Effector memory CD4-positive, alpha-beta T cell (primary cell): ENCODE measurements at regions not wholly inside any gene's neighbourhood (a gene's known extent, or its start where the extent isn't known, plus 50 kb on each side); places are given as distances from the start of the nearest gene placed in this dataset.
A peak's percentile ranks its signal among the peaks of the same experiment; 100 is the strongest.

Source experiments
- DNase-seq, 3 donors: peaks; one replicate each; pipeline ENCODE4 v3.0.0-alpha.2; 2020
- H3K27ac ChIP-seq: 2 replicates; pipeline ENCODE4 v1.7.0; 2013; ENCODE audit warnings: mild to moderate bottlenecking, low read length, moderate library complexity; ENCODE audit not compliant: insufficient read depth, poor library complexity, severe bottlenecking
- H3K27me3 ChIP-seq: replicated peaks from 2 replicates; pipeline ENCODE4 v1.7.0; 2013; ENCODE audit warnings: mild to moderate bottlenecking, low read length; ENCODE audit not compliant: insufficient read depth, control insufficient read depth, poor library complexity, severe bottlenecking
- H3K36me3 ChIP-seq: 2 replicates; pipeline ENCODE4 v1.7.0; 2013; ENCODE audit warnings: mild to moderate bottlenecking, low read length, moderate library complexity; ENCODE audit not compliant: control insufficient read depth, insufficient read depth
- H3K4me1 ChIP-seq: 2 replicates; pipeline ENCODE4 v1.7.0; 2013; ENCODE audit warnings: low read length, mild to moderate bottlenecking; ENCODE audit not compliant: control insufficient read depth, insufficient read depth, poor library complexity, severe bottlenecking
- H3K4me3 ChIP-seq: 2 replicates; pipeline ENCODE4 v1.7.0; 2013; ENCODE audit warnings: low read length, low read depth, mild to moderate bottlenecking; ENCODE audit not compliant: insufficient read depth, poor library complexity, severe bottlenecking
- H3K9me3 ChIP-seq: 2 replicates; pipeline ENCODE4 v1.7.0; 2013; ENCODE audit warnings: mild to moderate bottlenecking, low read length, moderate library complexity; ENCODE audit not compliant: control insufficient read depth

GRCh38 chr10:100612601-100613595 is 77.2 kb downstream of the HIF1AN start:
- H3K27ac ChIP-seq, result no peak overlapping the region
- no peak for DNase-seq

GRCh38 chr10:100613846-100614245 is 78.1 kb downstream of the HIF1AN start:
- H3K36me3 ChIP-seq, result no peaks in the 10 kb centered on the region
- H3K9me3 ChIP-seq, result no peaks in the 10 kb centered on the region
- no peak for DNase-seq
- H3K27ac ChIP-seq, result no peak overlapping the region
- no peaks in the 10 kb centered on the region for H3K4me1 ChIP-seq
- no peak overlapping the region for H3K4me3 ChIP-seq
- H3K27me3 ChIP-seq, result no peaks in the 10 kb centered on the region

More at GRCh38 chr10:100612601-100613595, 77.2 kb downstream of the HIF1AN start:
- Histone ChIP-seq H3K4me3 (no peak overlapping the region), H3K27me3 (no peaks in the 10 kb centered on the region), H3K9me3 (no peaks in the 10 kb centered on the region), H3K4me1 (no peaks in the 10 kb centered on the region), H3K36me3 (no peaks in the 10 kb centered on the region)

GRCh38 chr10:100614429-100615095 is 78.8 kb downstream of the HIF1AN start:
- no peak overlapping the region for H3K4me3 ChIP-seq
- no peaks in the 10 kb centered on the region for H3K36me3 ChIP-seq
- DNase-seq, result no peak
- H3K27me3 ChIP-seq, result no peaks in the 10 kb centered on the region
- H3K4me1 ChIP-seq, result no peaks in the 10 kb centered on the region
- H3K9me3 ChIP-seq, result no peaks in the 10 kb centered on the region
- H3K27ac ChIP-seq, result no peak overlapping the region

- Histone ChIP-seq H3K4me1 (no peaks in the 10 kb centered on the region), H3K27me3 (no peaks in the 10 kb centered on the region), H3K36me3 (no peaks in the 10 kb centered on the region), H3K4me3 (no peak overlapping the region), H3K27ac (no peak overlapping the region), H3K9me3 (no peaks in the 10 kb centered on the region)
- DNase-seq, result no peak
Measured at GRCh38 chr10:100615241-100615640, 79.5 kb downstream of the HIF1AN start.

GRCh38 chr10:100615908-100616307 is 80.2 kb downstream of the HIF1AN start:
- DNase-seq, result no peak
- H3K4me3 ChIP-seq, result no peak overlapping the region
- H3K36me3 ChIP-seq, result no peaks in the 10 kb centered on the region
- no peaks in the 10 kb centered on the region for H3K9me3 ChIP-seq
- no peak overlapping the region for H3K27ac ChIP-seq
- H3K4me1 ChIP-seq, result no peaks in the 10 kb centered on the region
- H3K27me3 ChIP-seq, result no peaks in the 10 kb centered on the region

GRCh38 chr10:100618091-100618615 is 82.4 kb downstream of the HIF1AN start:
- no peaks in the 10 kb centered on the region for H3K36me3 ChIP-seq
- peaks cover 4% of the 10 kb centered on the region for H3K27me3 ChIP-seq
- H3K4me3 ChIP-seq, result no peak overlapping the region
- no peaks in the 10 kb centered on the region for H3K9me3 ChIP-seq
- H3K4me1 ChIP-seq, result no peaks in the 10 kb centered on the region
- no peak overlapping the region for H3K27ac ChIP-seq
- DNase-seq, result no peak

GRCh38 chr10:100618632-100619255 is 83.0 kb downstream of the HIF1AN start:
- no peaks in the 10 kb centered on the region for H3K4me1 ChIP-seq
- no peak overlapping the region for H3K4me3 ChIP-seq
- peaks cover 4% of the 10 kb centered on the region for H3K27me3 ChIP-seq
- no peak for DNase-seq
- H3K36me3 ChIP-seq, result no peaks in the 10 kb centered on the region
- H3K9me3 ChIP-seq, result no peaks in the 10 kb centered on the region
- no peak overlapping the region for H3K27ac ChIP-seq

- no peaks in the 10 kb centered on the region for H3K36me3 ChIP-seq
- H3K4me1 ChIP-seq, result no peaks in the 10 kb centered on the region
- no peak for DNase-seq
- H3K27me3 ChIP-seq, result peaks cover 4% of the 10 kb centered on the region
- no peaks in the 10 kb centered on the region for H3K9me3 ChIP-seq
- H3K27ac ChIP-seq, result no peak overlapping the region
- H3K4me3 ChIP-seq, result no peak overlapping the region
Measured at GRCh38 chr10:100620087-100620835, 84.5 kb downstream of the HIF1AN start.

- H3K27me3 ChIP-seq, result peaks cover 4% of the 10 kb centered on the region
- no peak overlapping the region for H3K27ac ChIP-seq
- no peak overlapping the region for H3K4me3 ChIP-seq
- no peaks in the 10 kb centered on the region for H3K36me3 ChIP-seq
- H3K9me3 ChIP-seq, result no peaks in the 10 kb centered on the region
- DNase-seq, result peak in 1 of 3 donors; percentile 6
- H3K4me1 ChIP-seq, result no peaks in the 10 kb centered on the region
Measured at GRCh38 chr10:100621360-100622205, 85.8 kb downstream of the HIF1AN start.
